NCI-H748 (cell line): ENCODE measurements at regions not wholly inside any gene's neighbourhood (a gene's known extent, or its start where the extent isn't known, plus 50 kb on each side); places are given as distances from the start of the nearest gene placed in this dataset.

Source experiments
- DNase-seq: peaks from one replicate; lab custom pipeline; 2025; ENCODE audit not compliant: unreplicated experiment; lab: John Stamatoyannopoulos, UW

- DNase-seq = no peak
Measured at GRCh38 chr1:87269921-87270320, 58.8 kb upstream of the LMO4 start.

- DNase-seq = no peak
Measured at GRCh38 chr1:87273291-87273690, 55.4 kb upstream of the LMO4 start.

- DNase-seq = no peak
Measured at GRCh38 chr1:87274851-87275250, 53.8 kb upstream of the LMO4 start.

- DNase-seq = no peak
Measured at GRCh38 chr1:87278825-87279535, 49.7 kb upstream of the LMO4 start.
